Keratinocyte (primary cell): ENCODE measurements at regions not wholly inside any gene's neighbourhood (a gene's known extent, or its start where the extent isn't known, plus 50 kb on each side); places are given as distances from the start of the nearest gene placed in this dataset.

Source experiments
- DNase-seq: peaks from one replicate; pipeline ENCODE4 v3.0.0-alpha.2; 2011; ENCODE audit warnings: low read depth, missing footprints, low spot score
- FAIRE-seq: peaks from 2 replicates; lab custom pipeline; 2011; peaks lifted over from hg19 to GRCh38; lab: Jason Lieb, UNC
- H2AFZ ChIP-seq: 2 replicates; pipeline ENCODE4 v1.6.0; 2012; ENCODE audit warnings: low read length, control low read depth, inconsistent platforms; ENCODE audit not compliant: control insufficient read depth
- H3K27ac ChIP-seq: 2 replicates; pipeline ENCODE4 v1.5.1; 2011; ENCODE audit warnings: low read length; ENCODE audit not compliant: control insufficient read depth, insufficient read depth
- H3K27me3 ChIP-seq: 3 replicates; pipeline ENCODE4 v1.6.0; 2011; ENCODE audit warnings: low read length; ENCODE audit not compliant: control insufficient read depth, insufficient read depth; ENCODE audit errors: extremely low read depth
- H3K36me3 ChIP-seq, 2 experiments: 2 replicates in 1 of 2; 3 replicates in 1 of 2; pipeline ENCODE4 v1.5.1; 2011; ENCODE audit warnings: low read length in 2 of 2, mild to moderate bottlenecking in 1 of 2; ENCODE audit not compliant: control insufficient read depth in 2 of 2, insufficient read depth in 2 of 2; ENCODE audit errors: extremely low read depth in 1 of 2
- H3K4me1 ChIP-seq: 3 replicates; pipeline ENCODE4 v1.5.1; 2011; ENCODE audit warnings: low read length; ENCODE audit not compliant: control insufficient read depth, insufficient read depth; ENCODE audit errors: extremely low read depth
- H3K4me2 ChIP-seq: 3 replicates; pipeline ENCODE4 v1.6.0; 2011; ENCODE audit warnings: low read depth, low read length; ENCODE audit not compliant: control insufficient read depth, insufficient read depth; ENCODE audit errors: extremely low read depth
- H3K4me3 ChIP-seq, 3 experiments: fragments of 200-600 bp in 1 of 3; sonication (generic) in 1 of 3; 2 replicates in 2 of 3; 3 replicates in 1 of 3; pipeline ENCODE4 v1.5.1; 2011 to 2016; ENCODE audit warnings: low read length in 3 of 3, mild to moderate bottlenecking in 3 of 3, control low read depth in 2 of 3, inconsistent platforms in 1 of 3, low read depth in 1 of 3, mixed read lengths in 1 of 3, mixed run types in 1 of 3, moderate library complexity in 1 of 3; ENCODE audit not compliant: control insufficient read depth in 2 of 3, insufficient read depth in 2 of 3; ENCODE audit errors: extremely low read depth in 1 of 3
- H3K79me2 ChIP-seq: 2 replicates; pipeline ENCODE4 v1.6.0; 2012; ENCODE audit warnings: low read length; ENCODE audit not compliant: control insufficient read depth, insufficient read depth
- H3K9ac ChIP-seq: 3 replicates; pipeline ENCODE4 v1.6.0; 2011; ENCODE audit warnings: low read length; ENCODE audit not compliant: control insufficient read depth, insufficient read depth; ENCODE audit errors: extremely low read depth
- H3K9me1 ChIP-seq: 3 replicates; pipeline ENCODE4 v1.6.0; 2011; ENCODE audit warnings: low read length; ENCODE audit not compliant: control insufficient read depth, insufficient read depth; ENCODE audit errors: extremely low read depth
- H3K9me3 ChIP-seq: 2 replicates; pipeline ENCODE4 v1.5.1; 2012; ENCODE audit warnings: low read depth, low read length; ENCODE audit not compliant: control insufficient read depth
- H4K20me1 ChIP-seq: 3 replicates; pipeline ENCODE4 v1.6.0; 2011; ENCODE audit warnings: low read length; ENCODE audit not compliant: control insufficient read depth, insufficient read depth; ENCODE audit errors: extremely low read depth
- EZH2 ChIP-seq: IDR thresholded peaks from one replicate; pipeline ENCODE4 v1.6.1; 2012; ENCODE audit warnings: inconsistent platforms, mild to moderate bottlenecking, low read length, moderate library complexity
- dilution Hi-C: fragments of 300-500 bp; cut with MboI; formaldehyde crosslinking; loops from one replicate; pipeline ENCODE4 v1.7.0; 2020; ENCODE audit warnings: low sequenced_read_pairs; ENCODE audit not compliant: extremely low pct_ligation_motif_present
- TF ChIP-seq, protein P1 (sequence below), 3 experiments: IDR thresholded peaks in 1 of 3; conservative IDR thresholded peaks in 1 of 3; optimal IDR thresholded peaks in 1 of 3; 2 replicates in 2 of 3; 3 replicates in 1 of 3; pipeline versions ENCODE3 to v1.5.1; 2011; ENCODE audit warnings: low read length in 3 of 3, mild to moderate bottlenecking in 3 of 3, moderate library complexity in 2 of 3, control low read depth in 1 of 3, inconsistent platforms in 1 of 3; ENCODE audit not compliant: insufficient read depth in 2 of 3; ENCODE audit errors: extremely low read depth in 1 of 3

DNA sequence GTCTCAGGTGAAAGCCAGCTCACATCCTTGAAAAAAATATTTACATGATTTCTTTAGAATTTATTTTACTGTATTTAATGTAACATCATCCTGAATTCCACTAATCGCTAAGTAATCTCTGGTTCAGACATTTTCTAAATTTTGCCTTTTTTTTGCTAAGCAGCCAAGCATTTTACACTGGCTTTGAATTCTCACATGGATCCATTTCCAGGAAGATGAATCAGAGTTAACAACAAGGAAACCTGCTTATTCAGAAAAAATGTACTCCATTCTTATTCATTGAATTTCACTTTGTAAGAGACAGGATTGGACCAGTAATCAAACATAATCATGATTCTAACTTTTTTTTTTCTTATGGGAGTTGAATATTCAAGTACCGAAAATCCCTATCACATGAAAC lies 1785.1 kb upstream of the FLRT2 start:
- Histone ChIP-seq H3K9me3 (no peaks in the 10 kb centered on the region), H3K36me3 (no peaks in the 10 kb centered on the region), H3K27ac (no peak overlapping the region), H3K9me1 (no peaks in the 10 kb centered on the region), H3K4me3 (no peak overlapping the region), H4K20me1 (no peaks in the 10 kb centered on the region), H3K4me2 (no peak overlapping the region), H2AFZ (no peak overlapping the region), H3K27me3 (no peaks in the 10 kb centered on the region), H3K9ac (no peak overlapping the region), H3K79me2 (no peaks in the 10 kb centered on the region), H3K4me1 (no peaks in the 10 kb centered on the region)
- TF ChIP-seq, protein P1, sequence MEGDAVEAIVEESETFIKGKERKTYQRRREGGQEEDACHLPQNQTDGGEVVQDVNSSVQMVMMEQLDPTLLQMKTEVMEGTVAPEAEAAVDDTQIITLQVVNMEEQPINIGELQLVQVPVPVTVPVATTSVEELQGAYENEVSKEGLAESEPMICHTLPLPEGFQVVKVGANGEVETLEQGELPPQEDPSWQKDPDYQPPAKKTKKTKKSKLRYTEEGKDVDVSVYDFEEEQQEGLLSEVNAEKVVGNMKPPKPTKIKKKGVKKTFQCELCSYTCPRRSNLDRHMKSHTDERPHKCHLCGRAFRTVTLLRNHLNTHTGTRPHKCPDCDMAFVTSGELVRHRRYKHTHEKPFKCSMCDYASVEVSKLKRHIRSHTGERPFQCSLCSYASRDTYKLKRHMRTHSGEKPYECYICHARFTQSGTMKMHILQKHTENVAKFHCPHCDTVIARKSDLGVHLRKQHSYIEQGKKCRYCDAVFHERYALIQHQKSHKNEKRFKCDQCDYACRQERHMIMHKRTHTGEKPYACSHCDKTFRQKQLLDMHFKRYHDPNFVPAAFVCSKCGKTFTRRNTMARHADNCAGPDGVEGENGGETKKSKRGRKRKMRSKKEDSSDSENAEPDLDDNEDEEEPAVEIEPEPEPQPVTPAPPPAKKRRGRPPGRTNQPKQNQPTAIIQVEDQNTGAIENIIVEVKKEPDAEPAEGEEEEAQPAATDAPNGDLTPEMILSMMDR (optimal IDR thresholded peaks at IDR 0.05 in 1 of 3, IDR thresholded peaks at IDR 0.05 in 1 of 3, conservative IDR thresholded peaks at IDR 0.05 in 1 of 3; ENCODE audit: extremely low read depth in 1 of 3, insufficient read depth in 2 of 3, low read length in 3 of 3): no peak
- no peak for TF ChIP-seq EZH2
- DNase-seq (no peak), FAIRE-seq (no peak)
- dilution Hi-C loops: no loop called here

DNA sequence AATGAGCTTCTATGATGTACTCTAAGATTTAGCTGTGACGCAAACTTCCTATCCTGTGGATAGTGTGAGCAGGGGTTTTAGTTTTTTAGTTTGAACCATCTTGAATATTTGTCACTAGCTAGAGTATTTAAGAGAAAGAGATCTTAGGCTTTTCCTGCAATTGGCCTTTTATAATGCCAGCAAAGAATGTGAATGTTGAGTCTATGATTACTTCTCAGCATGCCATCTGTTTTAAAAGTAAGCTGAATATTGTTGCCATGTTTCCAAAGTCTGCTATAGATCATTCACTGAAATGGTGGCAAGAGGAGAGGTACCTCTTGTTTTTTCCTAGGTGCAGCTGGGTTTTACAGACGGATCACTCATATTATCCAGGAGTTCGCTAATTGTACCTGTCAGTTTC lies 1783.6 kb upstream of the FLRT2 start:
- Histone ChIP-seq H3K79me2 (no peaks in the 10 kb centered on the region), H4K20me1 (no peaks in the 10 kb centered on the region), H3K4me2 (no peak overlapping the region), H3K4me3 (no peak overlapping the region), H3K9ac (no peak overlapping the region), H3K9me1 (no peaks in the 10 kb centered on the region), H3K4me1 (no peaks in the 10 kb centered on the region), H3K27me3 (no peaks in the 10 kb centered on the region), H2AFZ (no peak overlapping the region), H3K36me3 (no peaks in the 10 kb centered on the region), H3K27ac (no peak overlapping the region), H3K9me3 (no peaks in the 10 kb centered on the region)
- FAIRE-seq (no peak), DNase-seq (no peak)
- TF ChIP-seq, protein P1 (optimal IDR thresholded peaks at IDR 0.05 in 1 of 3, IDR thresholded peaks at IDR 0.05 in 1 of 3, conservative IDR thresholded peaks at IDR 0.05 in 1 of 3; ENCODE audit: extremely low read depth in 1 of 3, insufficient read depth in 2 of 3, low read length in 3 of 3): no peak
- no peak for TF ChIP-seq EZH2
- dilution Hi-C loops: no loop called here
